K562 (cell line): ENCODE measurements at regions not wholly inside any gene's neighbourhood (a gene's known extent, or its start where the extent isn't known, plus 50 kb on each side); places are given as distances from the start of the nearest gene placed in this dataset.

Experiments used
- ATAC-seq: fragments of 200-7000 bp; cut with Tn5 transposase; 3 replicates; pipeline ENCODE4 v1.9.1; 2020; ENCODE audit warnings: moderate library complexity
- BruUV-seq: library from RNA; stranded (reverse); fragments of 400-500 nt; replicated peaks from 2 replicates; lab custom pipeline; 2021; lab: Mats Ljungman, UMichigan
- CTCF ChIA-PET: fragments of 300-600 bp; formaldehyde crosslinking; extraction: SDS; loops from one replicate; lab custom pipeline; 2021; ENCODE audit warnings: low intra/inter-chr PET ratio; lab: Yijun Ruan, JAX
- POLR2A ChIA-PET: fragments of 300-600, 350-650 bp; sonication (Branson Sonifier 250); formaldehyde crosslinking; extraction: SDS; loops from one replicate; lab custom pipeline; 2021; ENCODE audit warnings: antibody characterized with exemption, inconsistent platforms; lab: Yijun Ruan, JAX
- DNase-seq, 4 experiments: peaks; one replicate each; pipeline versions ENCODE4 v3.0.0 to v3.0.0-alpha.2; 2011 to 2018; ENCODE audit warnings: low spot score in 3 of 4, mixed read lengths in 3 of 4; ENCODE audit errors: extremely low read depth in 1 of 4
- FAIRE-seq: peaks from 2 replicates; lab custom pipeline; 2011; peaks lifted over from hg19 to GRCh38; lab: Jason Lieb, UNC
- H2AFZ ChIP-seq: 2 replicates; pipeline ENCODE4 v1.6.0; 2011; ENCODE audit warnings: low read depth, low read length, control low read depth, inconsistent platforms
- H3K27ac ChIP-seq: fragments of 200-600 bp; 3 replicates; pipeline ENCODE4 v1.8.0; 2011; ENCODE audit warnings: low read depth, mild to moderate bottlenecking, control low read depth, inconsistent platforms, low read length, moderate library complexity, mixed read lengths; ENCODE audit errors: extremely low read depth
- H3K27me3 ChIP-seq, 2 experiments: fragments of 300-600 bp in 1 of 2; 2 replicates in 1 of 2; 3 replicates in 1 of 2; pipeline versions ENCODE4 v1.6.0 to v1.8.0; 2011; ENCODE audit warnings: inconsistent platforms in 2 of 2, low read length in 2 of 2, mild to moderate bottlenecking in 1 of 2, mixed read lengths in 1 of 2, moderate library complexity in 1 of 2; ENCODE audit not compliant: control insufficient read depth in 2 of 2, insufficient read depth in 2 of 2
- H3K36me3 ChIP-seq: fragments of 300-600 bp; 3 replicates; pipeline ENCODE4 v1.8.0; 2011; ENCODE audit warnings: mild to moderate bottlenecking, low read length, inconsistent platforms; ENCODE audit not compliant: control insufficient read depth, insufficient read depth
- H3K4me1 ChIP-seq, 2 experiments: fragments of 200-600 bp in 1 of 2; replicated peaks in 1 of 2; 2 replicates in 1 of 2; 3 replicates in 1 of 2; pipeline versions ENCODE4 v1.5.1 to v1.8.0; 2011; ENCODE audit warnings: inconsistent platforms in 2 of 2, low read length in 2 of 2, mild to moderate bottlenecking in 1 of 2, mixed read lengths in 1 of 2, moderate library complexity in 1 of 2; ENCODE audit not compliant: control insufficient read depth in 2 of 2, insufficient read depth in 2 of 2
- H3K4me2 ChIP-seq: 2 replicates; pipeline ENCODE4 v1.6.1; 2011; ENCODE audit warnings: low read length, control low read depth, inconsistent platforms, mixed read lengths; ENCODE audit not compliant: insufficient read depth
- H3K4me3 ChIP-seq: fragments of 200-600 bp; sonication (generic), shearing (Covaris generic); 2 replicates; pipeline ENCODE4 v1.5.1; 2016; ENCODE audit warnings: control low read depth, inconsistent platforms
- H3K79me2 ChIP-seq: fragments of 200-600 bp; 3 replicates; pipeline ENCODE4 v1.8.0; 2011; ENCODE audit warnings: low read length, inconsistent platforms; ENCODE audit not compliant: control insufficient read depth, insufficient read depth
- H3K9ac ChIP-seq, 2 experiments: 2 replicates each; pipeline versions ENCODE4 v1.6.0 to v1.6.1; 2011; ENCODE audit warnings: low read depth in 2 of 2, low read length in 2 of 2, control low read depth in 1 of 2, inconsistent platforms in 1 of 2, mild to moderate bottlenecking in 1 of 2, mixed read lengths in 1 of 2; ENCODE audit not compliant: insufficient read depth in 1 of 2
- H3K9me1 ChIP-seq: one replicate; pipeline ENCODE4 v1.6.0; 2011; ENCODE audit warnings: inconsistent platforms, mild to moderate bottlenecking, low read length, moderate library complexity; ENCODE audit not compliant: control insufficient read depth, insufficient read depth
- H3K9me3 ChIP-seq: replicated peaks from 2 replicates; pipeline ENCODE4 v1.5.1; 2011; ENCODE audit warnings: low read depth, low read length, inconsistent platforms; ENCODE audit not compliant: control insufficient read depth, insufficient read depth
- H4K20me1 ChIP-seq: replicated peaks from 2 replicates; pipeline ENCODE4 v1.6.1; 2011; ENCODE audit warnings: low read length, inconsistent platforms, mixed read lengths; ENCODE audit not compliant: control insufficient read depth, insufficient read depth
- ERF ChIP-seq: fragments of 450-650 bp; formaldehyde crosslinking; IDR thresholded peaks from 2 replicates; pipeline ENCODE4 v1.4.0; 2020; ENCODE audit warnings: mild to moderate bottlenecking, mixed read lengths
- FOS ChIP-seq: IDR thresholded peaks from 3 replicates; pipeline ENCODE4 v1.6.1; 2011; ENCODE audit not compliant: insufficient read length; ENCODE audit errors: extremely low read depth
- MYC ChIP-seq, 2 experiments: fragments of 250-450 bp in 1 of 2; sonication (Bioruptor Pico) in 1 of 2; IDR thresholded peaks; 2 replicates each; pipeline versions ENCODE4 v1.5.1 to v1.6.1; 2012 to 2021; ENCODE audit warnings: low read depth in 2 of 2, borderline replicate concordance in 1 of 2, improper control_type of control experiment in 1 of 2, low read length in 1 of 2, mild to moderate bottlenecking in 1 of 2, moderate library complexity in 1 of 2
- PML ChIP-seq: IDR thresholded peaks from 2 replicates; pipeline ENCODE4 v1.6.1; 2012; ENCODE audit warnings: low read length, inconsistent platforms
- ZNF232 ChIP-seq: sonication (generic); formaldehyde crosslinking; IDR thresholded peaks from 2 replicates; pipeline ENCODE4 v1.8.0; 2022; ENCODE audit warnings: mild to moderate bottlenecking, missing genetic modification reagents
- ZNF79 ChIP-seq: fragments of 250-450 bp; sonication (Bioruptor Pico); IDR thresholded peaks from 2 replicates; pipeline ENCODE4 v1.4.0; 2020; ENCODE audit warnings: low read depth, mild to moderate bottlenecking, moderate library complexity
- ZZZ3 ChIP-seq: fragments of 450-650 bp; IDR thresholded peaks from 2 replicates; pipeline ENCODE4 v1.6.1; 2016; ENCODE audit warnings: antibody characterized with exemption, mild to moderate bottlenecking, moderate library complexity
- WGBS: fragments of 100-300 bp; shearing (Covaris generic); methylation state at CpG from one replicate; pipeline ENCODE4 v1.1.6; 2016; ENCODE audit warnings: low coverage, mixed read lengths; ENCODE audit not compliant: insufficient coverage; ENCODE audit errors: missing lambda C conversion rate; 5-methylcytosine and 5-hydroxymethylcytosine counted together
- in situ Hi-C: fragments of 300-500 bp; cut with MboI; formaldehyde crosslinking; loops from 4 replicates; pipeline ENCODE4 v1.15.0; 2018; ENCODE audit warnings: inconsistent platforms, mixed read lengths
- intact Hi-C: fragments of 100-400 bp; cut with micrococcal nuclease; formaldehyde crosslinking; loops from 2 replicates; pipeline ENCODE4 v1.14.2; 2022
- TF ChIP-seq, protein P1 (sequence below), 3 experiments: IDR thresholded peaks in 2 of 3; conservative IDR thresholded peaks in 1 of 3; 2 replicates each; pipeline ENCODE4 v1.5.1; 2011 to 2012; ENCODE audit warnings: low read length in 3 of 3, mild to moderate bottlenecking in 3 of 3, control low read depth in 2 of 3, improper control_type of control experiment in 1 of 3, inconsistent platforms in 1 of 3, low read depth in 1 of 3, mixed read lengths in 1 of 3, moderate library complexity in 1 of 3; ENCODE audit not compliant: insufficient read depth in 2 of 3
- TF ChIP-seq, protein P2 (sequence below): sonication (generic); formaldehyde crosslinking; IDR thresholded peaks from 2 replicates; pipeline ENCODE4 v1.8.1; 2022; ENCODE audit warnings: missing genetic modification reagents
- TF ChIP-seq, protein P3 (sequence below): fragments of 450-650 bp; formaldehyde crosslinking; IDR thresholded peaks from 2 replicates; pipeline ENCODE4 v1.4.0; 2022; ENCODE audit warnings: missing genetic modification characterization
- TF ChIP-seq, protein P4 (sequence below): fragments of 250-450 bp; sonication (Bioruptor Pico); IDR thresholded peaks from 2 replicates; pipeline ENCODE4 v1.9.0; 2021; ENCODE audit warnings: mild to moderate bottlenecking

DNA sequence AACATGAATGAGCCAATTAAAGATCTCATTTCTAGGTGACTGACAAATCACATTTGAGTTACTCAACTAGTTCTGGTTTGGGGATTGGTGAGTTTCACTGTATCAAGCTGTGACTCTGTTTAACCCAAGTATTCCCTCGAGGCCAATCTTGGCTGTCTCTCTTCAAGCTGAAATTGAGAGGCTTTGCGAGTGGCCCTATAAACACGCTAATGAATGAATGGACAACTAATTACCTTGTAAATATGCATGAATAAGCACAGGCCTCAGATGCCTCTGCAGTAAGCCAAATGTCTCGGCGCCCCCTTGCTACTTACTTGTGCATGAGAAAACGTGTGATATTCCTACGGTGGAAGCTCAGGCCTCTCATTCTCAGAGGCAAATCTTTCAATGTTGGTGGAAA, 450.3 kb upstream of the PSMD7 start:
- Histone ChIP-seq H3K79me2 (no peaks in the 10 kb centered on the region), H3K27me3 (peaks cover 0 to 6% of the 10 kb centered on the region in 2 experiments; a peak in 1 of 5 replicates), H2AFZ (no peak overlapping the region), H3K9ac (no peak overlapping the region)
- POLR2A ChIA-PET, result no interaction called here
- BruUV-seq, result no TSS peak
- 0% methylated on average over 7 of the region's 7 CpGs for WGBS
- TF ChIP-seq, protein P1, sequence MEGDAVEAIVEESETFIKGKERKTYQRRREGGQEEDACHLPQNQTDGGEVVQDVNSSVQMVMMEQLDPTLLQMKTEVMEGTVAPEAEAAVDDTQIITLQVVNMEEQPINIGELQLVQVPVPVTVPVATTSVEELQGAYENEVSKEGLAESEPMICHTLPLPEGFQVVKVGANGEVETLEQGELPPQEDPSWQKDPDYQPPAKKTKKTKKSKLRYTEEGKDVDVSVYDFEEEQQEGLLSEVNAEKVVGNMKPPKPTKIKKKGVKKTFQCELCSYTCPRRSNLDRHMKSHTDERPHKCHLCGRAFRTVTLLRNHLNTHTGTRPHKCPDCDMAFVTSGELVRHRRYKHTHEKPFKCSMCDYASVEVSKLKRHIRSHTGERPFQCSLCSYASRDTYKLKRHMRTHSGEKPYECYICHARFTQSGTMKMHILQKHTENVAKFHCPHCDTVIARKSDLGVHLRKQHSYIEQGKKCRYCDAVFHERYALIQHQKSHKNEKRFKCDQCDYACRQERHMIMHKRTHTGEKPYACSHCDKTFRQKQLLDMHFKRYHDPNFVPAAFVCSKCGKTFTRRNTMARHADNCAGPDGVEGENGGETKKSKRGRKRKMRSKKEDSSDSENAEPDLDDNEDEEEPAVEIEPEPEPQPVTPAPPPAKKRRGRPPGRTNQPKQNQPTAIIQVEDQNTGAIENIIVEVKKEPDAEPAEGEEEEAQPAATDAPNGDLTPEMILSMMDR (IDR thresholded peaks at IDR 0.05 in 2 of 3, conservative IDR thresholded peaks at IDR 0.05 in 1 of 3; ENCODE audit: insufficient read depth in 2 of 3, low read depth in 1 of 3, low read length in 3 of 3), result peak in 1 of 3 experiments; percentile 25; a peak in 1 of 6 replicates
- no peak for TF ChIP-seq ERF (CRISPR knock-in tag)
- TF ChIP-seq, all 486 proteins: peak for 1
- H3K36me3 ChIP-seq, result no peaks in the 10 kb centered on the region
- ATAC-seq, result no peak
- no peak overlapping the region for H3K4me2 ChIP-seq
- DNase-seq, result no peak
- in situ Hi-C loops (no loop called here), intact Hi-C loops (no loop called here)
- FAIRE-seq, result no peak
- no peaks in the 10 kb centered on the region for H3K4me1 ChIP-seq
- no peak overlapping the region for H3K4me3 ChIP-seq
- no peaks in the 10 kb centered on the region for H3K9me3 ChIP-seq
- CTCF ChIA-PET, result no interaction called here
- no peak overlapping the region for H3K27ac ChIP-seq
- no peaks in the 10 kb centered on the region for H3K9me1 ChIP-seq
- no peaks in the 10 kb centered on the region for H4K20me1 ChIP-seq

DNA sequence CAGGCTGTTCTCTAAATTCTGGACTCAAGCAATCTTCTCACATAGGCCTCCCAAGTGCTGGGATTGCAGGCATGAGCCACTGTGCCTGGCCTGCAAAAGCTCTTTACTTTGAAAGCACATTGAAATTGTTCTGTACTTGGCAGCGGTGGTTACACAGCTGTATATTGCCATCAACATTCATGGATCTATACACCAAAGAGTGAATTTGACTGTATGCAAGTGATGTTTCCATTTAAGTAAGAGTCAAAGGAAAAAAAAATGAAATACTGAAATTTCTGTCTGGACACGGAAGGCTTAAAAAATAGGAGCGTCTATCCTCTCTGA, 450.6 kb upstream of the PSMD7 start:
- DNase-seq, result no peak
- Histone ChIP-seq H3K4me2 (no peak overlapping the region), H3K4me1 (no peaks in the 10 kb centered on the region), H3K4me3 (no peak overlapping the region), H3K9me1 (no peaks in the 10 kb centered on the region), H3K79me2 (no peaks in the 10 kb centered on the region), H3K36me3 (no peaks in the 10 kb centered on the region), H3K27ac (no peak overlapping the region), H3K27me3 (peaks cover 0 to 6% of the 10 kb centered on the region in 2 experiments; a peak in 1 of 5 replicates), H2AFZ (no peak overlapping the region), H4K20me1 (no peaks in the 10 kb centered on the region), H3K9ac (no peak overlapping the region), H3K9me3 (no peaks in the 10 kb centered on the region)
- BruUV-seq, result no TSS peak
- WGBS, result 2% methylated on average over 3 of the region's 3 CpGs
- intact Hi-C loops (no loop called here), in situ Hi-C loops (no loop called here)
- POLR2A ChIA-PET, result no interaction called here
- no peak for FAIRE-seq
- CTCF ChIA-PET, result no interaction called here
- ATAC-seq, result no peak
- TF ChIP-seq ZZZ3 (no peak), MYC (IDR thresholded peaks at IDR 0.05; ENCODE audit: low read depth, low read length) (no peak), MYC (CRISPR knock-in tag; IDR thresholded peaks at IDR 0.05; ENCODE audit: borderline replicate concordance, low read depth) (no peak), ZNF232 (CRISPR knock-in tag) (no peak), ZNF79 (CRISPR knock-in tag) (no peak), FOS (no peak), PML (no peak)
- TF ChIP-seq, protein P2, sequence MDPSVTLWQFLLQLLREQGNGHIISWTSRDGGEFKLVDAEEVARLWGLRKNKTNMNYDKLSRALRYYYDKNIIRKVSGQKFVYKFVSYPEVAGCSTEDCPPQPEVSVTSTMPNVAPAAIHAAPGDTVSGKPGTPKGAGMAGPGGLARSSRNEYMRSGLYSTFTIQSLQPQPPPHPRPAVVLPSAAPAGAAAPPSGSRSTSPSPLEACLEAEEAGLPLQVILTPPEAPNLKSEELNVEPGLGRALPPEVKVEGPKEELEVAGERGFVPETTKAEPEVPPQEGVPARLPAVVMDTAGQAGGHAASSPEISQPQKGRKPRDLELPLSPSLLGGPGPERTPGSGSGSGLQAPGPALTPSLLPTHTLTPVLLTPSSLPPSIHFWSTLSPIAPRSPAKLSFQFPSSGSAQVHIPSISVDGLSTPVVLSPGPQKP, result no peak
- TF ChIP-seq, protein P3, sequence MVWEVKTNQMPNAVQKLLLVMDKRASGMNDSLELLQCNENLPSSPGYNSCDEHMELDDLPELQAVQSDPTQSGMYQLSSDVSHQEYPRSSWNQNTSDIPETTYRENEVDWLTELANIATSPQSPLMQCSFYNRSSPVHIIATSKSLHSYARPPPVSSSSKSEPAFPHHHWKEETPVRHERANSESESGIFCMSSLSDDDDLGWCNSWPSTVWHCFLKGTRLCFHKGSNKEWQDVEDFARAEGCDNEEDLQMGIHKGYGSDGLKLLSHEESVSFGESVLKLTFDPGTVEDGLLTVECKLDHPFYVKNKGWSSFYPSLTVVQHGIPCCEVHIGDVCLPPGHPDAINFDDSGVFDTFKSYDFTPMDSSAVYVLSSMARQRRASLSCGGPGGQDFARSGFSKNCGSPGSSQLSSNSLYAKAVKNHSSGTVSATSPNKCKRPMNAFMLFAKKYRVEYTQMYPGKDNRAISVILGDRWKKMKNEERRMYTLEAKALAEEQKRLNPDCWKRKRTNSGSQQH (CRISPR knock-in tag), result no peak
- TF ChIP-seq, protein P4, sequence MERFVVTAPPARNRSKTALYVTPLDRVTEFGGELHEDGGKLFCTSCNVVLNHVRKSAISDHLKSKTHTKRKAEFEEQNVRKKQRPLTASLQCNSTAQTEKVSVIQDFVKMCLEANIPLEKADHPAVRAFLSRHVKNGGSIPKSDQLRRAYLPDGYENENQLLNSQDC (CRISPR knock-in tag), result no peak
